H1 (cell line): ENCODE measurements at regions not wholly inside any gene's neighbourhood (a gene's known extent, or its start where the extent isn't known, plus 50 kb on each side); places are given as distances from the start of the nearest gene placed in this dataset.

Experiments
- CTCF ChIA-PET: fragments of 300-600 bp; sonication (Branson Sonifier 250); formaldehyde crosslinking; loops from one replicate; lab custom pipeline; 2021; ENCODE audit not compliant: partially characterized antibody; lab: Charles Lee
- POLR2A ChIA-PET: fragments of 300-600 bp; sonication (Branson Sonifier 250); formaldehyde crosslinking; loops from one replicate; lab custom pipeline; 2021; ENCODE audit warnings: inconsistent platforms; ENCODE audit not compliant: partially characterized antibody; lab: Charles Lee
- DNase-seq, 2 experiments: peaks; one replicate each; pipeline versions ENCODE4 v3.0.0 to v3.0.0-alpha.2; 2010 to 2022; ENCODE audit warnings: low spot score in 2 of 2, low read depth in 1 of 2, mixed read lengths in 1 of 2
- FAIRE-seq: peaks from 2 replicates; lab custom pipeline; 2011; peaks lifted over from hg19 to GRCh38; lab: Jason Lieb, UNC
- H2AFZ ChIP-seq: 2 replicates; pipeline ENCODE4 v1.8.1; 2012; ENCODE audit warnings: low read length, inconsistent platforms
- H2AK5ac ChIP-seq: 2 replicates; pipeline ENCODE4 v1.6.1; 2013; ENCODE audit warnings: low read depth, low read length
- H2BK120ac ChIP-seq: replicated peaks from 2 replicates; pipeline ENCODE3; 2013; ENCODE audit warnings: low read depth, low read length, inconsistent platforms
- H2BK12ac ChIP-seq: 2 replicates; pipeline ENCODE4 v1.6.1; 2013; ENCODE audit warnings: low read depth, low read length
- H2BK15ac ChIP-seq: 2 replicates; pipeline ENCODE4 v1.6.1; 2013; ENCODE audit warnings: low read length
- H2BK20ac ChIP-seq: 2 replicates; pipeline ENCODE4 v1.6.1; 2013; ENCODE audit warnings: low read length
- H2BK5ac ChIP-seq: 2 replicates; pipeline ENCODE4 v1.6.1; 2013; ENCODE audit warnings: low read depth, low read length
- H3K14ac ChIP-seq: 2 replicates; pipeline ENCODE4 v1.6.1; 2013; ENCODE audit warnings: inconsistent platforms; ENCODE audit not compliant: insufficient read length
- H3K18ac ChIP-seq: 2 replicates; pipeline ENCODE4 v1.6.1; 2013; ENCODE audit warnings: low read length; ENCODE audit errors: extremely low read depth
- H3K23ac ChIP-seq: 2 replicates; pipeline ENCODE4 v1.6.1; 2013; ENCODE audit warnings: inconsistent platforms; ENCODE audit not compliant: insufficient read length
- H3K23me2 ChIP-seq: 2 replicates; pipeline ENCODE4 v1.6.1; 2013; ENCODE audit warnings: low read depth, low read length
- H3K27ac ChIP-seq: 2 replicates; pipeline ENCODE4 v1.6.1; 2011; ENCODE audit warnings: low read depth, low read length, inconsistent platforms
- H3K27me3 ChIP-seq, 4 experiments: replicated peaks in 1 of 4; 1 replicate in 1 of 4; 2 replicates in 3 of 4; pipeline versions ENCODE4 v1.6.1 to v1.8.1; 2011 to 2013; ENCODE audit warnings: low read length in 3 of 4, mild to moderate bottlenecking in 3 of 4, inconsistent platforms in 2 of 4, mixed read lengths in 2 of 4, moderate library complexity in 1 of 4; ENCODE audit not compliant: control insufficient read depth in 3 of 4, insufficient read depth in 3 of 4; ENCODE audit errors: extremely low read depth in 1 of 4
- H3K36me3 ChIP-seq, 4 experiments: 2 replicates each; pipeline versions ENCODE4 v1.6.1 to v1.8.1; 2011 to 2013; ENCODE audit warnings: mild to moderate bottlenecking in 4 of 4, low read length in 3 of 4, moderate library complexity in 2 of 4, control low read depth in 1 of 4, inconsistent platforms in 1 of 4; ENCODE audit not compliant: insufficient read depth in 4 of 4, control insufficient read depth in 2 of 4
- H3K4ac ChIP-seq: replicated peaks from 2 replicates; pipeline ENCODE3; 2013; ENCODE audit warnings: low read length, low read depth, mixed read lengths, inconsistent platforms; ENCODE audit not compliant: insufficient read length
- H3K4me1 ChIP-seq, 4 experiments: replicated peaks in 1 of 4; 1 replicate in 1 of 4; 2 replicates in 3 of 4; pipeline versions ENCODE4 v1.6.1 to v1.8.1; 2011 to 2013; ENCODE audit warnings: low read length in 3 of 4, inconsistent platforms in 2 of 4, mixed read lengths in 1 of 4; ENCODE audit not compliant: insufficient read depth in 4 of 4, control insufficient read depth in 3 of 4
- H3K4me2 ChIP-seq, 2 experiments: 2 replicates each; pipeline versions ENCODE4 v1.6.1 to v1.8.1; 2011 to 2013; ENCODE audit warnings: low read depth in 2 of 2, low read length in 2 of 2, control low read depth in 1 of 2, inconsistent platforms in 1 of 2, mild to moderate bottlenecking in 1 of 2; ENCODE audit not compliant: insufficient read depth in 1 of 2
- H3K4me3 ChIP-seq, 4 experiments: fragments of 200-600, 300-600 bp in 1 of 4; sonication (generic), shearing (Covaris generic), sonication (Bioruptor Twin) in 1 of 4; 2 replicates each; pipeline versions ENCODE4 v1.5.1 to v1.8.1; 2011 to 2016; ENCODE audit warnings: low read length in 4 of 4, low read depth in 3 of 4, control low read depth in 2 of 4, inconsistent platforms in 2 of 4, mild to moderate bottlenecking in 2 of 4, mixed read lengths in 1 of 4, moderate library complexity in 1 of 4; ENCODE audit not compliant: insufficient read depth in 2 of 4; ENCODE audit errors: extremely low read depth in 1 of 4
- H3K56ac ChIP-seq: replicated peaks from 2 replicates; pipeline ENCODE3; 2013; ENCODE audit warnings: low read depth, mild to moderate bottlenecking, mixed read lengths, low read length, inconsistent platforms; ENCODE audit not compliant: insufficient read length
- H3K79me1 ChIP-seq: 2 replicates; pipeline ENCODE4 v1.6.1; 2013; ENCODE audit warnings: low read depth, low read length, control low read depth
- H3K79me2 ChIP-seq, 2 experiments: 2 replicates each; pipeline versions ENCODE4 v1.6.1 to v1.8.1; 2012 to 2013; ENCODE audit warnings: low read length in 2 of 2, mild to moderate bottlenecking in 2 of 2, inconsistent platforms in 1 of 2; ENCODE audit not compliant: insufficient read depth in 2 of 2, control insufficient read depth in 1 of 2
- H3K9ac ChIP-seq, 4 experiments: replicated peaks in 1 of 4; 1 replicate in 1 of 4; 2 replicates in 3 of 4; pipeline versions ENCODE4 v1.6.1 to v1.8.1; 2011 to 2013; ENCODE audit warnings: low read depth in 3 of 4, low read length in 3 of 4, control low read depth in 2 of 4, mild to moderate bottlenecking in 2 of 4, moderate library complexity in 2 of 4, inconsistent platforms in 1 of 4; ENCODE audit errors: extremely low read depth in 1 of 4
- H3K9me3 ChIP-seq, 2 experiments: 2 replicates each; pipeline versions ENCODE4 v1.6.1 to v1.8.1; 2012 to 2013; ENCODE audit warnings: mild to moderate bottlenecking in 2 of 2, moderate library complexity in 2 of 2, control low read depth in 1 of 2, inconsistent platforms in 1 of 2, low read depth in 1 of 2, low read length in 1 of 2, mixed read lengths in 1 of 2; ENCODE audit not compliant: insufficient read depth in 2 of 2
- H4K20me1 ChIP-seq, 2 experiments: replicated peaks in 1 of 2; 2 replicates each; pipeline versions ENCODE3 to v1.8.1; 2011 to 2013; ENCODE audit warnings: inconsistent platforms in 2 of 2, low read length in 2 of 2, mild to moderate bottlenecking in 1 of 2; ENCODE audit not compliant: insufficient read depth in 2 of 2, control insufficient read depth in 1 of 2
- H4K5ac ChIP-seq: 2 replicates; pipeline ENCODE4 v1.6.1; 2013; ENCODE audit warnings: low read length, low read depth, mixed read lengths, inconsistent platforms; ENCODE audit not compliant: insufficient read length
- H4K8ac ChIP-seq: 2 replicates; pipeline ENCODE4 v1.8.0; 2013; ENCODE audit warnings: mild to moderate bottlenecking, moderate library complexity, low read length, inconsistent platforms; ENCODE audit not compliant: insufficient read depth; ENCODE audit errors: extremely low read depth
- H4K91ac ChIP-seq: replicated peaks from 2 replicates; pipeline ENCODE3; 2013; ENCODE audit warnings: low read length, mixed read lengths, inconsistent platforms; ENCODE audit not compliant: insufficient read length
- BRCA1 ChIP-seq: IDR thresholded peaks from 2 replicates; pipeline ENCODE4 v1.6.1; 2012; ENCODE audit warnings: low read depth, low read length, improper control_type of control experiment
- CBX5 ChIP-seq: fragments of 300-800, 300-1000 bp; sonication (generic); IDR thresholded peaks from 2 replicates; pipeline ENCODE4 v1.7.1; 2016; ENCODE audit warnings: antibody characterized with exemption, low read length, low read depth
- RBBP5 ChIP-seq: IDR thresholded peaks from 2 replicates; pipeline ENCODE4 v1.7.1; 2012; ENCODE audit warnings: low read depth, mild to moderate bottlenecking, inconsistent platforms, low read length, moderate library complexity, borderline replicate concordance
- SIRT6 ChIP-seq: IDR thresholded peaks from one replicate; pipeline ENCODE4 v1.7.1; 2012; ENCODE audit warnings: low read length, inconsistent platforms
- WGBS, 2 experiments: shearing (Covaris generic) in 1 of 2; methylation state at CpG; one replicate each; pipeline versions ENCODE4 v1.1.6 to v1.1.7; 2013 to 2015; ENCODE audit warnings: low lambda C conversion rate in 2 of 2, mixed read lengths in 2 of 2, inconsistent platforms in 1 of 2, low coverage in 1 of 2, missing lambda C conversion rate in 1 of 2; ENCODE audit not compliant: insufficient replicate concordance in 2 of 2, insufficient coverage in 1 of 2, insufficient read length in 1 of 2; ENCODE audit errors: extremely low coverage in 1 of 2, missing lambda C conversion rate in 1 of 2; 5-methylcytosine and 5-hydroxymethylcytosine counted together

- Histone ChIP-seq H3K36me3 (no peaks in the 10 kb centered on the region), H2BK120ac (no peak overlapping the region), H2AK5ac (no peak overlapping the region), H3K79me2 (no peaks in the 10 kb centered on the region), H4K8ac (no peak overlapping the region), H3K4me3 (no peak overlapping the region), H3K27ac (no peak overlapping the region), H3K4ac (no peak overlapping the region), H2BK15ac (no peak overlapping the region; the same call in 1 of the 2 replicates), H3K18ac (no peak overlapping the region), H2BK20ac (no peak overlapping the region), H4K91ac (no peak overlapping the region), H4K20me1 (no peaks in the 10 kb centered on the region), H3K23ac (no peak overlapping the region), H2BK12ac (no peak overlapping the region), H3K4me1 (no peaks in the 10 kb centered on the region; a peak in 1 of 7 replicates), H2AFZ (no peak overlapping the region), H3K4me2 (no peak overlapping the region), H2BK5ac (no peak overlapping the region), H3K9ac (no peak overlapping the region; a peak in 1 of 7 replicates), H3K79me1 (no peaks in the 10 kb centered on the region), H3K56ac (no peak overlapping the region), H4K5ac (no peak overlapping the region), H3K9me3 (no peaks in the 10 kb centered on the region), H3K14ac (no peak overlapping the region), H3K23me2 (no peaks in the 10 kb centered on the region; the same call in 1 of the 2 replicates), H3K27me3 (no peaks in the 10 kb centered on the region)
- DNase-seq (no peak), FAIRE-seq (no peak)
- CTCF ChIA-PET: no interaction called here
- TF ChIP-seq SIRT6: no peak
- TF ChIP-seq CBX5: no peak
- TF ChIP-seq BRCA1: no peak
- TF ChIP-seq RBBP5: no peak
- POLR2A ChIA-PET: no interaction called here
- 95% methylated on average over 4 of the region's 4 CpGs; no CpG with 5 or more reads in 1 of the 2 experiments for WGBS, 2 experiments
Observed at GRCh38 chr5:45162974-45163373, 354.2 kb downstream of the MRPS30 start.
